H9 (cell line): ENCODE measurements at regions not wholly inside any gene's neighbourhood (a gene's known extent, or its start where the extent isn't known, plus 50 kb on each side); places are given as distances from the start of the nearest gene placed in this dataset.

Experiments
- DNase-seq: peaks from one replicate; pipeline ENCODE4 v3.0.0-alpha.2; 2017
- H2AFZ ChIP-seq: one replicate; pipeline ENCODE4 v1.6.1; 2013; ENCODE audit warnings: mild to moderate bottlenecking, low read length, control low read depth, moderate library complexity
- H2AK5ac ChIP-seq: 2 replicates; pipeline ENCODE4 v1.6.1; 2013; ENCODE audit warnings: low read length, control low read depth, mixed read lengths; ENCODE audit not compliant: insufficient read length
- H2BK120ac ChIP-seq: one replicate; pipeline ENCODE4 v1.6.1; 2013; ENCODE audit warnings: low read depth, mild to moderate bottlenecking, low read length, control low read depth, inconsistent platforms; ENCODE audit not compliant: poor library complexity, severe bottlenecking
- H2BK12ac ChIP-seq: 2 replicates; pipeline ENCODE4 v1.6.1; 2013; ENCODE audit warnings: low read length, control low read depth, mixed read lengths, low read depth; ENCODE audit not compliant: insufficient read length
- H2BK15ac ChIP-seq: 2 replicates; pipeline ENCODE4 v1.6.1; 2013; ENCODE audit warnings: low read depth, low read length, control low read depth
- H2BK20ac ChIP-seq: one replicate; pipeline ENCODE4 v1.6.1; 2013; ENCODE audit warnings: low read depth, mild to moderate bottlenecking, low read length, control low read depth, inconsistent platforms; ENCODE audit not compliant: poor library complexity, severe bottlenecking
- H2BK5ac ChIP-seq: 2 replicates; pipeline ENCODE4 v1.6.1; 2013; ENCODE audit warnings: low read length, control low read depth, mixed read lengths; ENCODE audit not compliant: insufficient read length
- H3K14ac ChIP-seq: 2 replicates; pipeline ENCODE4 v1.6.1; 2013; ENCODE audit warnings: low read length, control low read depth; ENCODE audit not compliant: insufficient read depth
- H3K18ac ChIP-seq: 2 replicates; pipeline ENCODE4 v1.6.1; 2013; ENCODE audit warnings: low read depth, mild to moderate bottlenecking, mixed read lengths, low read length, control low read depth; ENCODE audit not compliant: insufficient read length
- H3K23ac ChIP-seq: 2 replicates; pipeline ENCODE4 v1.6.1; 2013; ENCODE audit warnings: low read length, control low read depth, mixed read lengths, low read depth; ENCODE audit not compliant: insufficient read length
- H3K23me2 ChIP-seq: 2 replicates; pipeline ENCODE4 v1.6.1; 2013; ENCODE audit warnings: low read depth, mild to moderate bottlenecking, mixed read lengths, low read length, control low read depth; ENCODE audit not compliant: insufficient read length, poor library complexity, severe bottlenecking
- H3K27ac ChIP-seq: 2 replicates; pipeline ENCODE4 v1.5.1; 2013; ENCODE audit warnings: low read length, control low read depth, mixed read lengths, low read depth; ENCODE audit not compliant: insufficient read length
- H3K27me3 ChIP-seq: 2 replicates; pipeline ENCODE4 v1.6.1; 2013; ENCODE audit warnings: low read length, control low read depth, inconsistent platforms; ENCODE audit not compliant: insufficient read depth
- H3K4ac ChIP-seq: 2 replicates; pipeline ENCODE4 v1.6.1; 2013; ENCODE audit warnings: low read depth, mild to moderate bottlenecking, control low read depth, inconsistent platforms, low read length, moderate library complexity
- H3K4me1 ChIP-seq: 2 replicates; pipeline ENCODE4 v1.6.1; 2013; ENCODE audit warnings: low read length, control low read depth, inconsistent platforms; ENCODE audit not compliant: insufficient read depth
- H3K4me2 ChIP-seq: 2 replicates; pipeline ENCODE4 v1.6.1; 2013; ENCODE audit warnings: low read length, control low read depth, mixed read lengths; ENCODE audit not compliant: insufficient read length, insufficient read depth
- H3K56ac ChIP-seq: 2 replicates; pipeline ENCODE4 v1.6.1; 2013; ENCODE audit warnings: low read depth, mild to moderate bottlenecking, mixed read lengths, low read length, control low read depth; ENCODE audit not compliant: insufficient read length
- H3K79me1 ChIP-seq: 2 replicates; pipeline ENCODE4 v1.6.1; 2013; ENCODE audit warnings: low read depth, mild to moderate bottlenecking, moderate library complexity, low read length, control low read depth, inconsistent platforms; ENCODE audit not compliant: insufficient read depth, poor library complexity, severe bottlenecking
- H3K79me2 ChIP-seq: 2 replicates; pipeline ENCODE4 v1.6.1; 2013; ENCODE audit warnings: low read length, control low read depth, inconsistent platforms; ENCODE audit not compliant: insufficient read depth
- H3K9ac ChIP-seq: 2 replicates; pipeline ENCODE4 v1.6.1; 2013; ENCODE audit warnings: low read length, control low read depth, mixed read lengths; ENCODE audit not compliant: insufficient read length; ENCODE audit errors: extremely low read depth
- H3K9me3 ChIP-seq: one replicate; pipeline ENCODE4 v1.6.1; 2013; ENCODE audit warnings: low read depth, low read length, inconsistent platforms; ENCODE audit not compliant: control insufficient read depth
- H3T11ph ChIP-seq: one replicate; pipeline ENCODE4 v1.6.1; 2013; ENCODE audit warnings: mild to moderate bottlenecking, low read length, control low read depth, inconsistent platforms
- H4K20me1 ChIP-seq: one replicate; pipeline ENCODE4 v1.6.1; 2013; ENCODE audit not compliant: control insufficient read depth, insufficient read length, insufficient read depth
- H4K5ac ChIP-seq: 2 replicates; pipeline ENCODE4 v1.6.1; 2013; ENCODE audit warnings: low read depth, mild to moderate bottlenecking, mixed read lengths, low read length, control low read depth; ENCODE audit not compliant: insufficient read length
- H4K8ac ChIP-seq: replicated peaks from 2 replicates; pipeline ENCODE4 v1.6.1; 2013; ENCODE audit warnings: low read length, control low read depth, mixed read lengths, low read depth; ENCODE audit not compliant: insufficient read length
- H4K91ac ChIP-seq: 2 replicates; pipeline ENCODE4 v1.6.1; 2013; ENCODE audit warnings: low read depth, mild to moderate bottlenecking, moderate library complexity, mixed read lengths, low read length, control low read depth; ENCODE audit not compliant: insufficient read length
- H3K27ac Mint-ChIP-seq, 3 experiments: 2 replicates in 2 of 3; 3 replicates in 1 of 3; pipeline ENCODE4 v1.8.0; 2020 to 2021; ENCODE audit warnings: mixed read lengths in 3 of 3, mild to moderate bottlenecking in 1 of 3, moderate library complexity in 1 of 3
- H3K27me3 Mint-ChIP-seq: 2 replicates; pipeline ENCODE4 v1.8.0; 2021; ENCODE audit warnings: low read depth, mild to moderate bottlenecking, moderate library complexity, mixed read lengths
- H3K36me3 Mint-ChIP-seq, 3 experiments: 2 replicates in 2 of 3; 3 replicates in 1 of 3; pipeline ENCODE4 v1.8.0; 2020 to 2021; ENCODE audit warnings: low read depth in 3 of 3, mixed read lengths in 3 of 3; ENCODE audit not compliant: insufficient read depth in 1 of 3
- H3K4me1 Mint-ChIP-seq, 2 experiments: 2 replicates each; pipeline ENCODE4 v1.8.0; 2020; ENCODE audit warnings: mixed read lengths in 2 of 2
- H3K4me3 Mint-ChIP-seq, 2 experiments: 2 replicates in 1 of 2; 3 replicates in 1 of 2; pipeline ENCODE4 v1.8.0; 2020 to 2021; ENCODE audit warnings: mild to moderate bottlenecking in 2 of 2, mixed read lengths in 2 of 2, moderate library complexity in 1 of 2
- H3K9me3 Mint-ChIP-seq, 2 experiments: 2 replicates in 1 of 2; 3 replicates in 1 of 2; pipeline ENCODE4 v1.8.0; 2020; ENCODE audit warnings: mild to moderate bottlenecking in 2 of 2, mixed read lengths in 2 of 2, moderate library complexity in 1 of 2
- WGBS: extraction: QIAGEN DNeasy Blood & Tissue Kit; methylation state at CpG from one replicate; pipeline ENCODE4 v1.1.7; 2013; ENCODE audit warnings: missing lambda C conversion rate, low lambda C conversion rate, mixed read lengths; ENCODE audit not compliant: insufficient read length; ENCODE audit errors: extremely low coverage; 5-methylcytosine and 5-hydroxymethylcytosine counted together
- TF ChIP-seq, protein P1 (sequence below): fragments of 200-600 bp; sonication (generic); conservative IDR thresholded peaks from 3 replicates; pipeline ENCODE4 v1.8.0; 2021; ENCODE audit warnings: antibody characterized with exemption, mild to moderate bottlenecking

DNA sequence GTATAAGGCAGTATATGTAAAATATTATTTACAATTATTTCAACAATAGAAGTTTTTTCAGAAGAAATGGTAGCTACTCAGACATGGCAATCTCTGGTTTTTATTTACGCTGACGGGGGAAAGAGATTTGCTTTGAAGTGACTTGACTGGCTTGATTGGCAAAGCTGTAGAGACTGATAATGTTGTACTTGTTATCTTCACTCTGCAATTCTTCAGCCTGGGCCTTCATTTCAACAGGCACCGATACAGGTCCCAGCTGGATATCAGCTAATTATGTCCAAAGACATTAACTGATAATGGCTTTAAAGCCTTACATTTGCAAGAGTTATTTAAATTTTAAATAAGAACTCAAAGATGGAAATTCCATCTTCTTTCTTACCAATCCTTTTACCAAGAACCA is 151.4 kb upstream of the HS3ST3A1 start:
- Histone ChIP-seq H4K20me1 (no peaks in the 10 kb centered on the region), H4K5ac (no peak overlapping the region), H3K79me1 (no peaks in the 10 kb centered on the region), H3K4me1 (peaks cover 8% of the 10 kb centered on the region; the same call in 1 of the 2 replicates), H2BK120ac (no peak overlapping the region), H3K23ac (no peak overlapping the region), H2AFZ (no peak overlapping the region), H4K8ac (no peak overlapping the region), H3K9ac (no peak overlapping the region), H3K9me3 (no peaks in the 10 kb centered on the region), H2AK5ac (no peak overlapping the region), H3K27me3 (no peaks in the 10 kb centered on the region), H3K79me2 (no peaks in the 10 kb centered on the region), H2BK15ac (no peak overlapping the region), H3K14ac (no peak overlapping the region), H3K23me2 (no peaks in the 10 kb centered on the region), H2BK20ac (no peak overlapping the region), H3K4ac (no peak overlapping the region), H2BK12ac (no peak overlapping the region), H3T11ph (no peak overlapping the region), H3K18ac (no peak overlapping the region), H3K27ac (no peak overlapping the region), H3K4me2 (no peak overlapping the region), H3K56ac (no peak overlapping the region), H2BK5ac (no peak overlapping the region), H4K91ac (no peak overlapping the region)
- WGBS = no CpG with 5 or more reads among the region's 3 CpGs
- no peak overlapping the region for H3K27ac Mint-ChIP-seq
- DNase-seq = no peak
- H3K36me3 Mint-ChIP-seq = no peaks in the 10 kb centered on the region; a peak in 1 of 7 replicates
- no peak overlapping the region; a peak in 1 of 5 replicates for H3K4me3 Mint-ChIP-seq
- TF ChIP-seq, protein P1, sequence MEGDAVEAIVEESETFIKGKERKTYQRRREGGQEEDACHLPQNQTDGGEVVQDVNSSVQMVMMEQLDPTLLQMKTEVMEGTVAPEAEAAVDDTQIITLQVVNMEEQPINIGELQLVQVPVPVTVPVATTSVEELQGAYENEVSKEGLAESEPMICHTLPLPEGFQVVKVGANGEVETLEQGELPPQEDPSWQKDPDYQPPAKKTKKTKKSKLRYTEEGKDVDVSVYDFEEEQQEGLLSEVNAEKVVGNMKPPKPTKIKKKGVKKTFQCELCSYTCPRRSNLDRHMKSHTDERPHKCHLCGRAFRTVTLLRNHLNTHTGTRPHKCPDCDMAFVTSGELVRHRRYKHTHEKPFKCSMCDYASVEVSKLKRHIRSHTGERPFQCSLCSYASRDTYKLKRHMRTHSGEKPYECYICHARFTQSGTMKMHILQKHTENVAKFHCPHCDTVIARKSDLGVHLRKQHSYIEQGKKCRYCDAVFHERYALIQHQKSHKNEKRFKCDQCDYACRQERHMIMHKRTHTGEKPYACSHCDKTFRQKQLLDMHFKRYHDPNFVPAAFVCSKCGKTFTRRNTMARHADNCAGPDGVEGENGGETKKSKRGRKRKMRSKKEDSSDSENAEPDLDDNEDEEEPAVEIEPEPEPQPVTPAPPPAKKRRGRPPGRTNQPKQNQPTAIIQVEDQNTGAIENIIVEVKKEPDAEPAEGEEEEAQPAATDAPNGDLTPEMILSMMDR = no peak
- H3K27me3 Mint-ChIP-seq = no peaks in the 10 kb centered on the region; the same call in none of the 2 replicates
- peaks cover 38 to 41% of the 10 kb centered on the region in 2 experiments for H3K4me1 Mint-ChIP-seq
- H3K9me3 Mint-ChIP-seq = peaks cover 0 to under 1% of the 10 kb centered on the region in 2 experiments; a peak in 2 of 5 replicates
